DOHH2 (cell line): ENCODE measurements at regions not wholly inside any gene's neighbourhood (a gene's known extent, or its start where the extent isn't known, plus 50 kb on each side); places are given as distances from the start of the nearest gene placed in this dataset.

Source experiments
- H3F3A ChIP-seq: fragments of 200-600 bp; sonication (generic), shearing (Covaris generic); 2 replicates; pipeline ENCODE4 v1.6.0; 2016; ENCODE audit warnings: antibody characterized with exemption, mild to moderate bottlenecking; ENCODE audit not compliant: control insufficient read depth, insufficient read depth
- H3K27ac ChIP-seq: fragments of 200-600 bp; sonication (generic); 2 replicates; pipeline ENCODE4 v1.5.1; 2014; ENCODE audit warnings: low read depth, mild to moderate bottlenecking, low read length, moderate library complexity
- H3K27me3 ChIP-seq: fragments of 200-600 bp; sonication (generic); 2 replicates; pipeline ENCODE4 v1.6.1; 2014; ENCODE audit warnings: mild to moderate bottlenecking, low read length, mixed read lengths; ENCODE audit not compliant: control insufficient read depth
- H3K36me3 ChIP-seq: fragments of 200-600 bp; sonication (generic); 2 replicates; pipeline ENCODE4 v1.6.1; 2014; ENCODE audit warnings: mild to moderate bottlenecking, low read length, moderate library complexity, mixed read lengths; ENCODE audit not compliant: control insufficient read depth
- H3K4me1 ChIP-seq: fragments of 200-600 bp; sonication (generic); 2 replicates; pipeline ENCODE4 v1.6.1; 2014; ENCODE audit warnings: mild to moderate bottlenecking, low read length, mixed read lengths; ENCODE audit not compliant: control insufficient read depth
- H3K4me2 ChIP-seq: fragments of 200-600 bp; sonication (generic); 2 replicates; pipeline ENCODE4 v1.6.0; 2014; ENCODE audit warnings: mild to moderate bottlenecking, low read length, moderate library complexity
- H3K4me3 ChIP-seq: fragments of 200-600 bp; sonication (generic); 2 replicates; pipeline ENCODE4 v1.5.1; 2014; ENCODE audit warnings: mild to moderate bottlenecking, low read length, mixed read lengths
- H3K79me2 ChIP-seq: fragments of 200-600 bp; sonication (generic); 2 replicates; pipeline ENCODE4 v1.6.1; 2014; ENCODE audit warnings: mild to moderate bottlenecking, low read length, mixed read lengths; ENCODE audit not compliant: control insufficient read depth
- H3K9me2 ChIP-seq: fragments of 200-600 bp; sonication (generic); replicated peaks from 2 replicates; pipeline ENCODE4 v1.6.1; 2014; ENCODE audit warnings: mild to moderate bottlenecking, low read length, mixed read lengths; ENCODE audit not compliant: control insufficient read depth
- H3K9me3 ChIP-seq: fragments of 200-600 bp; sonication (generic); 2 replicates; pipeline ENCODE4 v1.6.1; 2014; ENCODE audit warnings: antibody characterized with exemption, low read length, mixed read lengths; ENCODE audit not compliant: control insufficient read depth, insufficient read depth
- H4K20me1 ChIP-seq: fragments of 200-600 bp; sonication (generic); 2 replicates; pipeline ENCODE4 v1.6.0; 2014; ENCODE audit warnings: low read depth, mild to moderate bottlenecking, antibody characterized with exemption, low read length, moderate library complexity; ENCODE audit not compliant: control insufficient read depth, insufficient read depth
- CTCF ChIP-seq: fragments of 200-600 bp; sonication (generic); IDR thresholded peaks from one replicate; pipeline ENCODE4 v1.5.1; 2014; ENCODE audit warnings: antibody characterized with exemption, mild to moderate bottlenecking, low read depth, low read length; ENCODE audit not compliant: poor library complexity, severe bottlenecking
- EZH2phosphoT487 ChIP-seq: fragments of 200-600 bp; sonication (generic); IDR thresholded peaks from 2 replicates; pipeline ENCODE4 v1.6.1; 2017; ENCODE audit warnings: borderline replicate concordance, mild to moderate bottlenecking, antibody characterized with exemption, low read length, moderate library complexity, mixed read lengths

GRCh38 chr1:187281085-187281484, 452.3 kb downstream of the PLA2G4A start:
- Histone ChIP-seq H3K27ac (no peak overlapping the region), H3K36me3 (no peaks in the 10 kb centered on the region), H3K4me3 (no peak overlapping the region), H3K27me3 (no peaks in the 10 kb centered on the region), H3K9me2 (no peaks in the 10 kb centered on the region), H4K20me1 (no peaks in the 10 kb centered on the region), H3K4me1 (no peaks in the 10 kb centered on the region), H3K9me3 (no peaks in the 10 kb centered on the region), H3K4me2 (no peak overlapping the region), H3F3A (no peaks in the 10 kb centered on the region), H3K79me2 (no peaks in the 10 kb centered on the region)
- TF ChIP-seq EZH2phosphoT487 = no peak
- no peak for TF ChIP-seq CTCF

GRCh38 chr1:187283984-187284383, 455.2 kb downstream of the PLA2G4A start:
- no peak overlapping the region for H3K4me3 ChIP-seq
- H3F3A ChIP-seq = no peaks in the 10 kb centered on the region
- H4K20me1 ChIP-seq = no peaks in the 10 kb centered on the region
- H3K36me3 ChIP-seq = no peaks in the 10 kb centered on the region
- H3K9me2 ChIP-seq = no peaks in the 10 kb centered on the region
- H3K27ac ChIP-seq = no peak overlapping the region
- no peak overlapping the region for H3K4me2 ChIP-seq
- H3K4me1 ChIP-seq = no peaks in the 10 kb centered on the region
- TF ChIP-seq EZH2phosphoT487 = no peak
- TF ChIP-seq CTCF = no peak
- H3K9me3 ChIP-seq = no peaks in the 10 kb centered on the region
- H3K79me2 ChIP-seq = no peaks in the 10 kb centered on the region
- no peaks in the 10 kb centered on the region for H3K27me3 ChIP-seq

- no peak overlapping the region for H3K4me2 ChIP-seq
- H3K9me2 ChIP-seq = no peaks in the 10 kb centered on the region
- no peaks in the 10 kb centered on the region for H3K9me3 ChIP-seq
- H3K4me1 ChIP-seq = no peaks in the 10 kb centered on the region
- H3F3A ChIP-seq = no peaks in the 10 kb centered on the region
- TF ChIP-seq EZH2phosphoT487 (no peak), CTCF (no peak)
- no peak overlapping the region for H3K4me3 ChIP-seq
- H3K79me2 ChIP-seq = no peaks in the 10 kb centered on the region
- no peaks in the 10 kb centered on the region for H4K20me1 ChIP-seq
- no peaks in the 10 kb centered on the region for H3K27me3 ChIP-seq
- no peak overlapping the region for H3K27ac ChIP-seq
- H3K36me3 ChIP-seq = no peaks in the 10 kb centered on the region
Observed at GRCh38 chr1:187294421-187295201, 465.9 kb downstream of the PLA2G4A start.
